Keratinocyte (primary cell): ENCODE measurements at regions not wholly inside any gene's neighbourhood (a gene's known extent, or its start where the extent isn't known, plus 50 kb on each side); places are given as distances from the start of the nearest gene placed in this dataset.
"Not testable (repeated sequence)": the region's sequence is repeated elsewhere in the genome, so short reads cannot be mapped to it uniquely, and the experiment has no call there.

ENCODE experiments used
- DNase-seq: peaks from one replicate; pipeline ENCODE4 v3.0.0-alpha.2; 2011; ENCODE audit warnings: low read depth, missing footprints, low spot score
- FAIRE-seq: peaks from 2 replicates; lab custom pipeline; 2011; peaks lifted over from hg19 to GRCh38; lab: Jason Lieb, UNC
- H2AFZ ChIP-seq: 2 replicates; pipeline ENCODE4 v1.6.0; 2012; ENCODE audit warnings: low read length, control low read depth, inconsistent platforms; ENCODE audit not compliant: control insufficient read depth
- H3K27ac ChIP-seq: 2 replicates; pipeline ENCODE4 v1.5.1; 2011; ENCODE audit warnings: low read length; ENCODE audit not compliant: control insufficient read depth, insufficient read depth
- H3K27me3 ChIP-seq: 3 replicates; pipeline ENCODE4 v1.6.0; 2011; ENCODE audit warnings: low read length; ENCODE audit not compliant: control insufficient read depth, insufficient read depth; ENCODE audit errors: extremely low read depth
- H3K36me3 ChIP-seq, 2 experiments: 2 replicates in 1 of 2; 3 replicates in 1 of 2; pipeline ENCODE4 v1.5.1; 2011; ENCODE audit warnings: low read length in 2 of 2, mild to moderate bottlenecking in 1 of 2; ENCODE audit not compliant: control insufficient read depth in 2 of 2, insufficient read depth in 2 of 2; ENCODE audit errors: extremely low read depth in 1 of 2
- H3K4me1 ChIP-seq: 3 replicates; pipeline ENCODE4 v1.5.1; 2011; ENCODE audit warnings: low read length; ENCODE audit not compliant: control insufficient read depth, insufficient read depth; ENCODE audit errors: extremely low read depth
- H3K4me2 ChIP-seq: 3 replicates; pipeline ENCODE4 v1.6.0; 2011; ENCODE audit warnings: low read depth, low read length; ENCODE audit not compliant: control insufficient read depth, insufficient read depth; ENCODE audit errors: extremely low read depth
- H3K4me3 ChIP-seq, 3 experiments: fragments of 200-600 bp in 1 of 3; sonication (generic) in 1 of 3; 2 replicates in 2 of 3; 3 replicates in 1 of 3; pipeline ENCODE4 v1.5.1; 2011 to 2016; ENCODE audit warnings: low read length in 3 of 3, mild to moderate bottlenecking in 3 of 3, control low read depth in 2 of 3, inconsistent platforms in 1 of 3, low read depth in 1 of 3, mixed read lengths in 1 of 3, mixed run types in 1 of 3, moderate library complexity in 1 of 3; ENCODE audit not compliant: control insufficient read depth in 2 of 3, insufficient read depth in 2 of 3; ENCODE audit errors: extremely low read depth in 1 of 3
- H3K79me2 ChIP-seq: 2 replicates; pipeline ENCODE4 v1.6.0; 2012; ENCODE audit warnings: low read length; ENCODE audit not compliant: control insufficient read depth, insufficient read depth
- H3K9ac ChIP-seq: 3 replicates; pipeline ENCODE4 v1.6.0; 2011; ENCODE audit warnings: low read length; ENCODE audit not compliant: control insufficient read depth, insufficient read depth; ENCODE audit errors: extremely low read depth
- H3K9me1 ChIP-seq: 3 replicates; pipeline ENCODE4 v1.6.0; 2011; ENCODE audit warnings: low read length; ENCODE audit not compliant: control insufficient read depth, insufficient read depth; ENCODE audit errors: extremely low read depth
- H3K9me3 ChIP-seq: 2 replicates; pipeline ENCODE4 v1.5.1; 2012; ENCODE audit warnings: low read depth, low read length; ENCODE audit not compliant: control insufficient read depth
- H4K20me1 ChIP-seq: 3 replicates; pipeline ENCODE4 v1.6.0; 2011; ENCODE audit warnings: low read length; ENCODE audit not compliant: control insufficient read depth, insufficient read depth; ENCODE audit errors: extremely low read depth
- EZH2 ChIP-seq: IDR thresholded peaks from one replicate; pipeline ENCODE4 v1.6.1; 2012; ENCODE audit warnings: inconsistent platforms, mild to moderate bottlenecking, low read length, moderate library complexity
- dilution Hi-C: fragments of 300-500 bp; cut with MboI; formaldehyde crosslinking; loops from one replicate; pipeline ENCODE4 v1.7.0; 2020; ENCODE audit warnings: low sequenced_read_pairs; ENCODE audit not compliant: extremely low pct_ligation_motif_present
- TF ChIP-seq, protein P1 (sequence below), 3 experiments: IDR thresholded peaks in 1 of 3; conservative IDR thresholded peaks in 1 of 3; optimal IDR thresholded peaks in 1 of 3; 2 replicates in 2 of 3; 3 replicates in 1 of 3; pipeline versions ENCODE3 to v1.5.1; 2011; ENCODE audit warnings: low read length in 3 of 3, mild to moderate bottlenecking in 3 of 3, moderate library complexity in 2 of 3, control low read depth in 1 of 3, inconsistent platforms in 1 of 3; ENCODE audit not compliant: insufficient read depth in 2 of 3; ENCODE audit errors: extremely low read depth in 1 of 3

DNA sequence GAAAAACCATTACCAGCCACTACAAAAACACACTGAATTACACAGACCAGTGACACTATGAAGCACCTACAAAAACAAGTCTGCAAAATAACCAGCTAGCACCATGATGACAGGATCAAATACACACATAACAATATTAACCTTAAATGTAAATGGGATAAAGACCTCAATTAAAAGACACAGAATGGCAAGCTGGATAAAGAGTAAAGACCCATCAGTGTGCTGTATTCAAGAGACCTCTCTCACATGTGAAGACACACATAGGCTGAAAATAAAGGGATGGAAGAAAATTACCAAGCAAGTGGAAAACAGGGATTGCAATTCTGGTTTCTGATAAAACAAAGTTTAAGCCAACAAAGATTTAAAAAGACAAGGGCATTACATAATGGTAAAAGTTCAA lies 482.7 kb upstream of the MCTP2 start:
- H3K79me2 ChIP-seq: no peaks in the 10 kb centered on the region
- H3K4me1 ChIP-seq: no peaks in the 10 kb centered on the region
- H4K20me1 ChIP-seq: no peaks in the 10 kb centered on the region
- H3K9me3 ChIP-seq: no peaks in the 10 kb centered on the region
- DNase-seq (no peak), FAIRE-seq (no peak)
- no peaks in the 10 kb centered on the region for H3K27me3 ChIP-seq
- no peak overlapping the region for H3K4me3 ChIP-seq
- no peak for TF ChIP-seq EZH2
- TF ChIP-seq, protein P1, sequence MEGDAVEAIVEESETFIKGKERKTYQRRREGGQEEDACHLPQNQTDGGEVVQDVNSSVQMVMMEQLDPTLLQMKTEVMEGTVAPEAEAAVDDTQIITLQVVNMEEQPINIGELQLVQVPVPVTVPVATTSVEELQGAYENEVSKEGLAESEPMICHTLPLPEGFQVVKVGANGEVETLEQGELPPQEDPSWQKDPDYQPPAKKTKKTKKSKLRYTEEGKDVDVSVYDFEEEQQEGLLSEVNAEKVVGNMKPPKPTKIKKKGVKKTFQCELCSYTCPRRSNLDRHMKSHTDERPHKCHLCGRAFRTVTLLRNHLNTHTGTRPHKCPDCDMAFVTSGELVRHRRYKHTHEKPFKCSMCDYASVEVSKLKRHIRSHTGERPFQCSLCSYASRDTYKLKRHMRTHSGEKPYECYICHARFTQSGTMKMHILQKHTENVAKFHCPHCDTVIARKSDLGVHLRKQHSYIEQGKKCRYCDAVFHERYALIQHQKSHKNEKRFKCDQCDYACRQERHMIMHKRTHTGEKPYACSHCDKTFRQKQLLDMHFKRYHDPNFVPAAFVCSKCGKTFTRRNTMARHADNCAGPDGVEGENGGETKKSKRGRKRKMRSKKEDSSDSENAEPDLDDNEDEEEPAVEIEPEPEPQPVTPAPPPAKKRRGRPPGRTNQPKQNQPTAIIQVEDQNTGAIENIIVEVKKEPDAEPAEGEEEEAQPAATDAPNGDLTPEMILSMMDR (optimal IDR thresholded peaks at IDR 0.05 in 1 of 3, IDR thresholded peaks at IDR 0.05 in 1 of 3, conservative IDR thresholded peaks at IDR 0.05 in 1 of 3; ENCODE audit: extremely low read depth in 1 of 3, insufficient read depth in 2 of 3, low read length in 3 of 3): no peak
- H3K4me2 ChIP-seq: no peak overlapping the region
- dilution Hi-C loops: no loop called here
- H3K9ac ChIP-seq: no peak overlapping the region
- H2AFZ ChIP-seq: no peak overlapping the region
- H3K36me3 ChIP-seq: no peaks in the 10 kb centered on the region
- no peak overlapping the region for H3K27ac ChIP-seq
- H3K9me1 ChIP-seq: no peaks in the 10 kb centered on the region

DNA sequence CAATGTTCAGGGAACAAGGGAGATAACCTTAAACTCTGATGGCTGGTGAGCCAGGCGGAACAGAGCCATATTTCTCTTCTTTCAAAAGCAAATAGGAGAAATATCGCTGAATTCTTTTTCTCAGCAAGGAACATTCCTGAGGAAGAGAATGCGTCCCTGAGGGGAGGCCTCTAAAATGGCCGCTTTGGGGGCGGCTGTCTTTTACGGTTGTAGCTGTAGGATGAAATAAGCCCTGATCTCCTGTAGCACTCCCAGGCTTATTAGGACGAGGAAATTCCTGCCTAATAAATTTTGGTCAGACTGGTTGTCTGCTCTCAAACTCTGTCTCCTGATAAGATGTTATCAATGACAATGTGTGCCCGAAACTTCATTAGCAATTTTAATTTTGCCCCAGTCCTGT lies 496.4 kb upstream of the MCTP2 start:
- H3K36me3 ChIP-seq, H3K4me1 ChIP-seq, H3K27me3 ChIP-seq, dilution Hi-C loops, H3K9ac ChIP-seq, H3K79me2 ChIP-seq, H3K9me1 ChIP-seq, H3K4me2 ChIP-seq, H3K9me3 ChIP-seq, H2AFZ ChIP-seq, FAIRE-seq, H3K4me3 ChIP-seq, H4K20me1 ChIP-seq, H3K27ac ChIP-seq, DNase-seq: not testable (repeated sequence)

DNA sequence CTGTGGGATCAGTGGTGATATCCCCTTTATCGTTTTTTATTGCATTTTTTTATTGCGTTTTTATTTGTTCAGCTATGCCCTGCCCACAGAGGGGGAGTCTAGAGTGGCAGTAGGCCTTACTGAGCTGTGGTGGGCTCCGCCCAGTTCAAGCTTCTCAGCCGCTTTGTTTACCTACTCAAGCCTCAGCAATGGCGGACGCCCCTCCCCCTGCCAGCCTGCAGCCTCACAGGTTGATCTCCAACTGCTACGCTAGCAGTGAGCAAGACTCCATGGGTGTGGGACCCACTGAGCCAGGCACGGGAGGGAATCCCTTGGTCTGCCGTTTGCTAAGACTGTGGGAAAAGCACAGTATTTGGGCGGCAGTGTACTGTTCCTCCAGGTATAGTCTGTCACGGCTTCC lies 500.6 kb upstream of the MCTP2 start:
- no peak overlapping the region for H3K4me3 ChIP-seq
- H3K79me2 ChIP-seq: no peaks in the 10 kb centered on the region
- H3K36me3 ChIP-seq: no peaks in the 10 kb centered on the region
- no peak overlapping the region for H3K27ac ChIP-seq
- no peak for DNase-seq
- dilution Hi-C loops: no loop called here
- no peaks in the 10 kb centered on the region for H4K20me1 ChIP-seq
- no peak overlapping the region for H3K4me2 ChIP-seq
- no peak overlapping the region for H2AFZ ChIP-seq
- TF ChIP-seq, protein P1 (optimal IDR thresholded peaks at IDR 0.05 in 1 of 3, IDR thresholded peaks at IDR 0.05 in 1 of 3, conservative IDR thresholded peaks at IDR 0.05 in 1 of 3; ENCODE audit: extremely low read depth in 1 of 3, insufficient read depth in 2 of 3, low read length in 3 of 3): no peak
- no peak for TF ChIP-seq EZH2
- no peaks in the 10 kb centered on the region for H3K9me3 ChIP-seq
- H3K9ac ChIP-seq: no peak overlapping the region
- no peaks in the 10 kb centered on the region for H3K4me1 ChIP-seq
- H3K9me1 ChIP-seq: no peaks in the 10 kb centered on the region
- no peaks in the 10 kb centered on the region for H3K27me3 ChIP-seq
- no peak for FAIRE-seq
